Breast epithelium (tissue), 3 donors: ENCODE measurements at regions not wholly inside any gene's neighbourhood (a gene's known extent, or its start where the extent isn't known, plus 50 kb on each side); places are given as distances from the start of the nearest gene placed in this dataset.

Source experiments
- POLR2A ChIP-seq: fragments of 450-650 bp; IDR thresholded peaks from one replicate; pipeline ENCODE4 v1.6.1; 2016; ENCODE audit warnings: antibody characterized with exemption, mild to moderate bottlenecking, moderate library complexity
- TF ChIP-seq, protein P1 (sequence below), 3 donors: fragments of 450-650 bp; IDR thresholded peaks; one replicate each; pipeline ENCODE4 v1.5.1; 2016 to 2017; ENCODE audit warnings: antibody characterized with exemption in 3 of 3, mild to moderate bottlenecking in 3 of 3, moderate library complexity in 3 of 3

DNA sequence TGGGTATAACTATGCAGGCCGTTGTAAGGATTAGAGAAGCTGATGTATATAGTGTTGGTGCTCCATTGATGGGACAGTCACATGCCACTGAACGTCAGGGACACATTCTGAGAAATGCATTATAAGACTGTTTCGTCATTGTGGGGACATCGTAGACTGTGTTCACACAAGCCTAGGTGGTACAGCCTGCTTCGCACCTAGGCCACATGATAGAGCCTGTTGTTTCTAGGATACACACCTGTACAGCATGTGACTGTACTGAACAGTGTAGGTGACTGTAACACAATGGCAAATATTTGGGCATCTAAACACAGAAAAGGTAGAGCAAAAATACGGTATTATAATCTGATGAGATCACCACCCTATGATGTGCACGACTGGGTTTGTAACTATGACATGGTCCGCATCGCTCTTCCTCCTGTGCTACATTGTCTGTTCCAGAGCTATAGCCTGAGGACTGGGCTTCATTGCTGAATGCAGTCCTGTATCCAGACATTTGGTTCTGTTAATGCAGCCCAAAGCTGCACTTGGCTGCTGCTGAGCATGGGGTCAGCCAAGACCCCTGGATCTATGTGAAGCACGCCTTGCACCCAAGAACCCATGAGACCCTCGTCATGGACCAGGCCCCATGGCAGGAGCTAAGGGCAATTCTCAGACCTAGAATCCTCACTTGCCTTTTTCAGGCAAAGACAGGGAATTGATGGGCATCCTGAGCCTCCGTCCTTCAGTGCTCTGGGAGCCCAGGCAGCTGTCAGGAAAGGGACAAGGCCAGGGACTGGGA lies 51.1 kb upstream of the THY1 start:
- TF ChIP-seq, protein P1, sequence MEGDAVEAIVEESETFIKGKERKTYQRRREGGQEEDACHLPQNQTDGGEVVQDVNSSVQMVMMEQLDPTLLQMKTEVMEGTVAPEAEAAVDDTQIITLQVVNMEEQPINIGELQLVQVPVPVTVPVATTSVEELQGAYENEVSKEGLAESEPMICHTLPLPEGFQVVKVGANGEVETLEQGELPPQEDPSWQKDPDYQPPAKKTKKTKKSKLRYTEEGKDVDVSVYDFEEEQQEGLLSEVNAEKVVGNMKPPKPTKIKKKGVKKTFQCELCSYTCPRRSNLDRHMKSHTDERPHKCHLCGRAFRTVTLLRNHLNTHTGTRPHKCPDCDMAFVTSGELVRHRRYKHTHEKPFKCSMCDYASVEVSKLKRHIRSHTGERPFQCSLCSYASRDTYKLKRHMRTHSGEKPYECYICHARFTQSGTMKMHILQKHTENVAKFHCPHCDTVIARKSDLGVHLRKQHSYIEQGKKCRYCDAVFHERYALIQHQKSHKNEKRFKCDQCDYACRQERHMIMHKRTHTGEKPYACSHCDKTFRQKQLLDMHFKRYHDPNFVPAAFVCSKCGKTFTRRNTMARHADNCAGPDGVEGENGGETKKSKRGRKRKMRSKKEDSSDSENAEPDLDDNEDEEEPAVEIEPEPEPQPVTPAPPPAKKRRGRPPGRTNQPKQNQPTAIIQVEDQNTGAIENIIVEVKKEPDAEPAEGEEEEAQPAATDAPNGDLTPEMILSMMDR (IDR thresholded peaks at IDR 0.05), result no peak
- no peak for TF ChIP-seq POLR2A
